ENCODE measurements at regions not wholly inside any gene's neighbourhood (a gene's known extent, or its start where the extent isn't known, plus 50 kb on each side); places are given as distances from the start of the nearest gene placed in this dataset.

GRCh38 chr7:22582863-22583622, 83.1 kb upstream of the STEAP1B start:
- TF ChIP-seq POLR2A (IDR thresholded peaks at IDR 0.05; ENCODE audit: low read length) = no peak
- no peak for TF ChIP-seq GATA1 (IDR thresholded peaks at IDR 0.05; ENCODE audit: low read depth, low read length)
